NCI-H69 (cell line): ENCODE measurements at regions not wholly inside any gene's neighbourhood (a gene's known extent, or its start where the extent isn't known, plus 50 kb on each side); places are given as distances from the start of the nearest gene placed in this dataset.
A peak's percentile ranks its signal among the peaks of the same experiment; 100 is the strongest.

ENCODE experiments used
- DNase-seq: peaks from one replicate; lab custom pipeline; 2025; lab: John Stamatoyannopoulos, UW

- no peak for DNase-seq
These were observed 1092.0 kb downstream of the EFNA5 start for GRCh38 chr5:106578736-106579135.

- no peak for DNase-seq
These were observed 1095.9 kb downstream of the EFNA5 start for GRCh38 chr5:106574820-106575219.

- no peak for DNase-seq
These were observed 1104.7 kb downstream of the EFNA5 start for GRCh38 chr5:106566031-106566430.

GRCh38 chr5:106545325-106545724, 1125.4 kb downstream of the EFNA5 start:
- DNase-seq: no peak

GRCh38 chr5:106543330-106543729, 1127.4 kb downstream of the EFNA5 start:
- DNase-seq: no peak

GRCh38 chr5:106530150-106530549, 1140.6 kb downstream of the EFNA5 start:
- DNase-seq: no peak

GRCh38 chr5:106525438-106525837, 1145.3 kb downstream of the EFNA5 start:
- no peak for DNase-seq

GRCh38 chr5:106523852-106524251, 1146.9 kb downstream of the EFNA5 start:
- DNase-seq: no peak

GRCh38 chr5:106522296-106522695, 1148.4 kb downstream of the EFNA5 start:
- DNase-seq: peak; percentile 30

- DNase-seq: peak; percentile 66
These were observed 1149.0 kb downstream of the EFNA5 start for GRCh38 chr5:106521701-106522100.

GRCh38 chr5:106510321-106510720, 1160.4 kb downstream of the EFNA5 start:
- DNase-seq: no peak

- no peak for DNase-seq
These were observed 1161.8 kb downstream of the EFNA5 start for GRCh38 chr5:106508894-106509293.

GRCh38 chr5:106493910-106494309, 1176.8 kb downstream of the EFNA5 start:
- DNase-seq: no peak

- no peak for DNase-seq
These were observed 1181.7 kb downstream of the EFNA5 start for GRCh38 chr5:106489004-106489403.

GRCh38 chr5:106488407-106488806, 1182.3 kb downstream of the EFNA5 start:
- no peak for DNase-seq

GRCh38 chr5:106481374-106481773, 1189.4 kb downstream of the EFNA5 start:
- DNase-seq: no peak

- no peak for DNase-seq
These were observed 1194.1 kb downstream of the EFNA5 start for GRCh38 chr5:106476630-106477029.

- DNase-seq: peak; percentile 37
These were observed 1196.7 kb downstream of the EFNA5 start for GRCh38 chr5:106474066-106474465.

- no peak for DNase-seq
These were observed 1211.2 kb downstream of the EFNA5 start for GRCh38 chr5:106459541-106459940.

- peak; percentile 75 for DNase-seq
These were observed 1215.9 kb downstream of the EFNA5 start for GRCh38 chr5:106454651-106455415.

GRCh38 chr5:106454050-106454449, 1216.7 kb downstream of the EFNA5 start:
- DNase-seq: no peak

GRCh38 chr5:106451998-106452397, 1218.7 kb downstream of the EFNA5 start:
- DNase-seq: no peak

GRCh38 chr5:106443746-106444145, 1227.0 kb downstream of the EFNA5 start:
- no peak for DNase-seq

- peak; percentile 13 for DNase-seq
These were observed 1235.6 kb downstream of the EFNA5 start for GRCh38 chr5:106435185-106435584.
